ENCODE measurements at regions not wholly inside any gene's neighbourhood (a gene's known extent, or its start where the extent isn't known, plus 50 kb on each side); places are given as distances from the start of the nearest gene placed in this dataset.

- ATAC-seq (ENCODE audit: insufficient number of reproducible peaks, low FRiP score, low read depth) = no peak
- H3K4me1 ChIP-seq (ENCODE audit: control insufficient read depth in 1 of 2, low read depth in 2 of 2) = no peaks in the 10 kb centered on the region
These were observed 192.7 kb downstream of the SHANK2 start for GRCh38 chr11:71059662-71060061.

DNA sequence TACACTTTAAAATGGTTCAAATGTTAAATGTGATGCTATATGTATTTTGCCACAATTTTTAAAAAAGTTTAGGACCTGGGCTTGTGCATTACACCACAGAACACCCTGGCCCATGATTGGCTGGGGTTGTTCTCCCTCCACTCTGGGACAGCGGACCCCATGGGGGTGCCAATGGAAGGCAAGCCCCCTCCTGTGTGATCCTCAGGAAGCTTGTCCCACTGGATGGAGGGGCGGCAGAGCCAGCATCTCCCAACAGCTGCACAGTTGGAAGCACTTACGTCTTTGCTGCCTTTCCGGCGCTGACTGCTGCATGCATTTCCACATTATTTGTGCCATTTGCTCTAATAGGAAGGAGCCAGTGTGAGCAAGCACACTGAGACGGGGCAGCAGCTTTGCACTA, 196.5 kb downstream of the SHANK2 start:
- Histone ChIP-seq H3K27me3 (replicated peaks; ENCODE audit: insufficient read depth) (no peaks in the 10 kb centered on the region), H3K27ac (no peak overlapping the region), H3K4me1 (ENCODE audit: control insufficient read depth in 1 of 2, low read depth in 2 of 2) (no peaks in the 10 kb centered on the region), H3K4me3 (no peak overlapping the region), H3K36me3 (no peaks in the 10 kb centered on the region), H3K9me3 (no peaks in the 10 kb centered on the region)
- no peak for DNase-seq (ENCODE audit: low spot score)
- TF ChIP-seq, protein P1, sequence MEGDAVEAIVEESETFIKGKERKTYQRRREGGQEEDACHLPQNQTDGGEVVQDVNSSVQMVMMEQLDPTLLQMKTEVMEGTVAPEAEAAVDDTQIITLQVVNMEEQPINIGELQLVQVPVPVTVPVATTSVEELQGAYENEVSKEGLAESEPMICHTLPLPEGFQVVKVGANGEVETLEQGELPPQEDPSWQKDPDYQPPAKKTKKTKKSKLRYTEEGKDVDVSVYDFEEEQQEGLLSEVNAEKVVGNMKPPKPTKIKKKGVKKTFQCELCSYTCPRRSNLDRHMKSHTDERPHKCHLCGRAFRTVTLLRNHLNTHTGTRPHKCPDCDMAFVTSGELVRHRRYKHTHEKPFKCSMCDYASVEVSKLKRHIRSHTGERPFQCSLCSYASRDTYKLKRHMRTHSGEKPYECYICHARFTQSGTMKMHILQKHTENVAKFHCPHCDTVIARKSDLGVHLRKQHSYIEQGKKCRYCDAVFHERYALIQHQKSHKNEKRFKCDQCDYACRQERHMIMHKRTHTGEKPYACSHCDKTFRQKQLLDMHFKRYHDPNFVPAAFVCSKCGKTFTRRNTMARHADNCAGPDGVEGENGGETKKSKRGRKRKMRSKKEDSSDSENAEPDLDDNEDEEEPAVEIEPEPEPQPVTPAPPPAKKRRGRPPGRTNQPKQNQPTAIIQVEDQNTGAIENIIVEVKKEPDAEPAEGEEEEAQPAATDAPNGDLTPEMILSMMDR (IDR thresholded peaks at IDR 0.05) = no peak
- no peak for ATAC-seq (ENCODE audit: insufficient number of reproducible peaks, low FRiP score, low read depth)

More at GRCh38 chr11:71059662-71060061, 192.7 kb downstream of the SHANK2 start:
- H3K27me3 ChIP-seq (replicated peaks; ENCODE audit: insufficient read depth) = no peaks in the 10 kb centered on the region
- no peaks in the 10 kb centered on the region for H3K9me3 ChIP-seq
- TF ChIP-seq, protein P1 (IDR thresholded peaks at IDR 0.05) = no peak
- H3K4me3 ChIP-seq = no peak overlapping the region
- DNase-seq (ENCODE audit: low spot score) = no peak
- no peaks in the 10 kb centered on the region for H3K36me3 ChIP-seq
- H3K27ac ChIP-seq = no peak overlapping the region
